Thyroid gland (tissue), 4 donors: ENCODE measurements at regions not wholly inside any gene's neighbourhood (a gene's known extent, or its start where the extent isn't known, plus 50 kb on each side); places are given as distances from the start of the nearest gene placed in this dataset.

Source experiments
- DNase-seq, 2 donors: peaks; one replicate each; pipeline ENCODE4 v3.0.0-alpha.2; 2019
- H3K27ac ChIP-seq, 3 donors: fragments of 200-600 bp; sonication (generic); 1 replicate in 2 of 3; 2 replicates in 1 of 3; pipeline ENCODE4 v1.5.1; 2016 to 2019; ENCODE audit warnings: mild to moderate bottlenecking in 1 of 3, moderate library complexity in 1 of 3
- H3K27me3 ChIP-seq: fragments of 200-600 bp; sonication (generic); one replicate; pipeline ENCODE4 v1.5.1; 2019
- H3K36me3 ChIP-seq, 2 donors: fragments of 200-600 bp; sonication (generic); one replicate each; pipeline ENCODE4 v1.5.1; 2016 to 2019
- H3K4me1 ChIP-seq, 2 donors: fragments of 200-600 bp; sonication (generic); one replicate each; pipeline ENCODE4 v1.5.1; 2017 to 2019
- H3K4me3 ChIP-seq, 3 donors: fragments of 200-600 bp; sonication (generic); replicated peaks in 1 of 3; 1 replicate in 2 of 3; 2 replicates in 1 of 3; pipeline ENCODE4 v1.5.1; 2016; ENCODE audit warnings: mild to moderate bottlenecking in 1 of 3
- H3K9me3 ChIP-seq: fragments of 200-600 bp; sonication (generic); one replicate; pipeline ENCODE4 v1.5.1; 2017
- POLR2A ChIP-seq, 2 donors: fragments of 450-650 bp; IDR thresholded peaks; one replicate each; pipeline ENCODE4 v1.6.1; 2017; ENCODE audit warnings: antibody characterized with exemption in 2 of 2, mild to moderate bottlenecking in 2 of 2, moderate library complexity in 1 of 2
- WGBS, 2 donors: methylation state at CpG; one replicate each; pipeline ENCODE4 v1.1.5; 2017; 5-methylcytosine and 5-hydroxymethylcytosine counted together
- intact Hi-C: fragments of 100-400 bp; cut with DNase I; formaldehyde crosslinking; loops from one replicate; pipeline ENCODE4 v1.15.1; 2023
- TF ChIP-seq, protein P1 (sequence below), 6 experiments: fragments of 200-600 bp in 3 of 6; fragments of 450-650 bp in 3 of 6; sonication (generic) in 3 of 6; IDR thresholded peaks; one replicate each; pipeline ENCODE4 v1.5.1; 2016 to 2019; ENCODE audit warnings: antibody characterized with exemption in 6 of 6, mild to moderate bottlenecking in 2 of 6, inconsistent platforms in 1 of 6, moderate library complexity in 1 of 6

DNA sequence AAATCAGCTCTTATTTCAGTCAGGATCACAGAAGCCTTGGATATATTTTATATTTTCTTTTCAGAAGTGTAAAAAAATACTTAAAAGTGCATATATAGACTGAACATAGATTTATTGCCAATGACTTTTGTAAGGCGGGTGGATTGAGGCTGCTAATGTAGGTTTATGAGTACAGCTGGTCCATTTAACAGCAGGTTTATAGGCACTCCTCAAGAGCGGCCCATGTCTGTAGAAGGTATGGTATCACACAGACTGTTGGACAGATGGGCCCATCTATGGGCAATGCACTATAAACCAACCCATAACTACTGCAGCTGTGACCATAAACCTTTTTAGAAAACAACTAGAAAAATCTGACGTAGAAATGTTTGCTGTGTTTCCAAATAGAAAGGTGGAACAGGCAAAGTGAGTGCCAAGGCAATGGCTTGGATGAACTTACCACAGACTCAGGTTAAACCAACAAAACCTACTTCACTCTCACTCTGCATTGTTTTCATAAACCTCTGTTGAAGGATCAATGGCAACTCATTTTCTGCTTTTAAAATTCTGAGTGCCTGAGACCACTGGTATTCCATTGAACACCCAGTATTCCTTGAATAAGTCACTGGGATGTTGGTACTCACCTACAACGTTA lies 170.6 kb upstream of the EYA4 start:
- WGBS, 2 donors: 57 to 70% methylated on average over 4 of the region's 4 CpGs

DNA sequence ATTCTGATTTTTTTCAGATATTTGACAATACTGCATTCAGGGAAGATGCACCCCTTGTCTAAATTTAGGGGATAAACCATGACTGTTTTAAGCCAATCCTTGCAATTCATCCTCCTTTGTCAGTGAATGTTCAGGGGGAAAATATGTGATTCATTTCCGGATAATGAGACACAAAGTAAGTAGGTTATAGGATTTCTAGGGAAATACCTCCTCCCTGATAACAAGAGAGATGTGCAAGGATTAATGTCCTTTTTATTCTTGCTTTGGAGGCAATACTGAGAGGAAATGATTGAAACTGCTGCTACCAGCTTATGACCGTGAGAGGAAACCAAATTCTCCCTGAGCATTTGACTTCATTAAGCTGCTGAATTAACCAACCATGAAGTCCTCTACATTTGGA lies 161.3 kb upstream of the EYA4 start:
- no peak for TF ChIP-seq POLR2A (IDR thresholded peaks at IDR 0.05)
- TF ChIP-seq, protein P1, sequence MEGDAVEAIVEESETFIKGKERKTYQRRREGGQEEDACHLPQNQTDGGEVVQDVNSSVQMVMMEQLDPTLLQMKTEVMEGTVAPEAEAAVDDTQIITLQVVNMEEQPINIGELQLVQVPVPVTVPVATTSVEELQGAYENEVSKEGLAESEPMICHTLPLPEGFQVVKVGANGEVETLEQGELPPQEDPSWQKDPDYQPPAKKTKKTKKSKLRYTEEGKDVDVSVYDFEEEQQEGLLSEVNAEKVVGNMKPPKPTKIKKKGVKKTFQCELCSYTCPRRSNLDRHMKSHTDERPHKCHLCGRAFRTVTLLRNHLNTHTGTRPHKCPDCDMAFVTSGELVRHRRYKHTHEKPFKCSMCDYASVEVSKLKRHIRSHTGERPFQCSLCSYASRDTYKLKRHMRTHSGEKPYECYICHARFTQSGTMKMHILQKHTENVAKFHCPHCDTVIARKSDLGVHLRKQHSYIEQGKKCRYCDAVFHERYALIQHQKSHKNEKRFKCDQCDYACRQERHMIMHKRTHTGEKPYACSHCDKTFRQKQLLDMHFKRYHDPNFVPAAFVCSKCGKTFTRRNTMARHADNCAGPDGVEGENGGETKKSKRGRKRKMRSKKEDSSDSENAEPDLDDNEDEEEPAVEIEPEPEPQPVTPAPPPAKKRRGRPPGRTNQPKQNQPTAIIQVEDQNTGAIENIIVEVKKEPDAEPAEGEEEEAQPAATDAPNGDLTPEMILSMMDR (IDR thresholded peaks at IDR 0.05): no peak

More for the DNA sequence above, 170.6 kb upstream of the EYA4 start:
- Histone ChIP-seq H3K27ac (peak overlapping the region in 2 of 3 donors; percentile 18 to 21), H3K4me3 (no peak overlapping the region), H3K27me3 (no peaks in the 10 kb centered on the region), H3K36me3 (no peaks in the 10 kb centered on the region), H3K9me3 (no peaks in the 10 kb centered on the region), H3K4me1 (peaks cover 0 to 6% of the 10 kb centered on the region in 2 donors)
- TF ChIP-seq, protein P1 (IDR thresholded peaks at IDR 0.05): no peak
- no peak for TF ChIP-seq POLR2A (IDR thresholded peaks at IDR 0.05)
- DNase-seq: peak in 1 of 2 donors; percentile 9
- intact Hi-C loops: no loop called here

DNA sequence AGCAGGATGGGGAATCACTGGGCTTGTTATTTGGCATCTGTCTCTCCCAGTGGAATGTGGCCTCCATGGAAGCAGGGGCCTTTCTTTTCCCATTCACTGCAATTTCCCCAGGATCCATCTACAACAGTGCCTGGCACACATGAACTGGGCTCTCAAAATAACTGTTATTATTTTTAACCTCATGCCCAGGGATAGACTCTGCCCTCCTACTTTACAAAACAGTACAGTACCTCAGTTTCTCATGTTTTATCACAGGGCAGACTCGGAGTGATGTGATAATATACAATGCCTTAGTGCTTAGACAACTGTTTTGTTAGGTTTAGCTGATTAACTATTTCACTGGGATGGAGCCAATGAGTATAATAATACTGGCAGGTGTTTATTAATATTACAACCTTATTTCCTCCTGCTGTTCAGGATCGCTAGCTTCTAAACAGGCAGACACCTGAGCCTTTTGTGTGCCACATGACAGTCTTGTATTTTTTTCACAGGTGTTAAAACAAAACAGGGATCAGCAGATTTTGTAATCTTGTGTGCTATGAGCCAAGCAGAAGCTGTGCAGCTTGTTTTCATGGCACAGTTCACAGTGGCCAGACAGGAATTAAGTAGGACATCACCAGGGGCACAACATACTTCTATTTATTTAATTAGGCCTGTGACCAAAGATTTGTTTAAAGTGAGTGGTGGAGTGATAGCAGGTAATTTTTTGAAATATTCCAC lies 157.7 kb upstream of the EYA4 start:
- H3K4me1 ChIP-seq: peaks cover 19 to 23% of the 10 kb centered on the region in 2 donors
- WGBS, 2 donors: 39 to 56% methylated on average over 2 of the region's 2 CpGs
- H3K27ac ChIP-seq: peak overlapping the region; percentile 17 to 66 (median 59)
- H3K9me3 ChIP-seq: no peaks in the 10 kb centered on the region
- no peaks in the 10 kb centered on the region for H3K27me3 ChIP-seq
- TF ChIP-seq POLR2A (IDR thresholded peaks at IDR 0.05): no peak
- TF ChIP-seq, protein P1 (IDR thresholded peaks at IDR 0.05): no peak
- no peak overlapping the region for H3K4me3 ChIP-seq
- intact Hi-C loops: no loop called here
- H3K36me3 ChIP-seq: no peaks in the 10 kb centered on the region
- DNase-seq: peak; percentile 27 to 51

More for the DNA sequence above, 161.3 kb upstream of the EYA4 start:
- Histone ChIP-seq H3K4me1 (peaks cover 10 to 14% of the 10 kb centered on the region in 2 donors), H3K4me3 (no peak overlapping the region), H3K9me3 (no peaks in the 10 kb centered on the region), H3K27me3 (no peaks in the 10 kb centered on the region), H3K27ac (no peak overlapping the region), H3K36me3 (no peaks in the 10 kb centered on the region)
- DNase-seq: no peak
- intact Hi-C loops: no loop called here
- WGBS, 2 donors: 56 to 59% methylated on average over 2 of the region's 2 CpGs

DNA sequence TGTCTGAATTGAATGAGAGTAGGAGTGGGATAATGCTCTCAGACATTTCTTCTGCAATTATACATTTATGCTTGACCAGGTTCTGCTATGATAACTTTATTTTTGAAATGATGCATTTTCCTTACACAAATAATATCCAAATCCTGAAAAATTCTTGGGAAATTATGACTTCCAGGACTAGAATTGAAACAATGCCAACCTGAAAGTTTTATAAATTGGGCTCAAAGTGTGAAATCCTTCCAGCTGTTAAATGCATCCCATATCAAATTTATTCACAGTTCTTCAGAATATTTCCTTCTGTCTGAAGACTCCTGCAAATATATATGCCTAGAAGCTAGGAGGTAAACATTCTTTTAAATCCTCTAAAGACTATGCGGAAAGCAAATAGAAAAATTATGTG lies 155.7 kb upstream of the EYA4 start:
- H3K27me3 ChIP-seq: no peaks in the 10 kb centered on the region
- no peaks in the 10 kb centered on the region for H3K9me3 ChIP-seq
- H3K4me1 ChIP-seq: peaks cover 16 to 23% of the 10 kb centered on the region in 2 donors
- peak overlapping the region in 1 of 3 donors; percentile 0 for H3K27ac ChIP-seq
- 88 to 93% methylated on average over 1 of the region's 1 CpG for WGBS, 2 donors
- intact Hi-C loops: no loop called here
- no peaks in the 10 kb centered on the region for H3K36me3 ChIP-seq
- no peak for TF ChIP-seq POLR2A (IDR thresholded peaks at IDR 0.05)
- TF ChIP-seq, protein P1 (IDR thresholded peaks at IDR 0.05): no peak
- H3K4me3 ChIP-seq: no peak overlapping the region
- DNase-seq: no peak

DNA sequence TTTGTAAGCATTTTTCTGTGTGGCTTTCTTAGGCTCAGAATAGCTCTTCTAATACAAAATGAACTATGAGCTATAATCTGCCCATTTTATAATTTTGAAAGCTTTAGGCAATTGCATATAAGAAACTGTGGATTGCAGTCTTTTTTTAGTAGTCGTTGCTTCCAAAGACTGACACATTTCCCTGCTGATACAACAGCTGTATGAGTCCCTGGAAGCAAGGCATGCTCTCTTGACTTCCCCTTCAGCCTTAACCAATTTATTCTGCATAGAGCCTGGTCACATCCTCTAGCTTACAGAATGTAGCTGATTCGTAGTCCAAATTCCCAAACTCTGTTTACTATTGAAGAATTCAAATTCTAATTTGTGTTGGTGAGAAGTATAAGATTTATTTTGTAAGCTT lies 155.3 kb upstream of the EYA4 start:
- 16% methylated on average over 2 of the region's 2 CpGs for WGBS, 2 donors
- peak; percentile 19 to 46 for DNase-seq

More for the DNA sequence above, 155.3 kb upstream of the EYA4 start:
- TF ChIP-seq, protein P1 (IDR thresholded peaks at IDR 0.05): no peak
- no peak for TF ChIP-seq POLR2A (IDR thresholded peaks at IDR 0.05)
- Histone ChIP-seq H3K27me3 (no peaks in the 10 kb centered on the region), H3K9me3 (no peaks in the 10 kb centered on the region), H3K27ac (peak overlapping the region in 1 of 3 donors; percentile 0), H3K36me3 (no peaks in the 10 kb centered on the region), H3K4me3 (no peak overlapping the region), H3K4me1 (peaks cover 13 to 23% of the 10 kb centered on the region in 2 donors)
- intact Hi-C loops: no loop called here
